HepG2 (cell line): ENCODE measurements at regions not wholly inside any gene's neighbourhood (a gene's known extent, or its start where the extent isn't known, plus 50 kb on each side); places are given as distances from the start of the nearest gene placed in this dataset.

Experiments used
- ATAC-seq: fragments of 200-7000 bp; cut with Tn5 transposase; 3 replicates; pipeline ENCODE4 v1.9.1; 2020; ENCODE audit warnings: mild to moderate bottlenecking, moderate library complexity
- BruUV-seq: library from RNA; stranded (reverse); fragments of 400-500 nt; replicated peaks from 2 replicates; lab custom pipeline; 2021; lab: Mats Ljungman, UMichigan
- CTCF ChIA-PET: fragments of 300-600 bp; formaldehyde crosslinking; extraction: SDS; loops from one replicate; lab custom pipeline; 2021; ENCODE audit warnings: low total read pairs, inconsistent platforms, low intra/inter-chr PET ratio; lab: Yijun Ruan, JAX
- POLR2A ChIA-PET: fragments of 350-600 bp; sonication (Branson Sonifier 250); formaldehyde crosslinking; loops from one replicate; lab custom pipeline; 2020; ENCODE audit warnings: antibody characterized with exemption, inconsistent platforms; lab: Yijun Ruan, JAX
- DNase-seq: peaks from one replicate; pipeline ENCODE4 v3.0.0-alpha.2; 2015; ENCODE audit warnings: low spot score
- FAIRE-seq: peaks from 3 replicates; lab custom pipeline; 2011; peaks lifted over from hg19 to GRCh38; lab: Jason Lieb, UNC
- H2AFZ ChIP-seq: one replicate; pipeline ENCODE4 v1.6.1; 2011; ENCODE audit warnings: low read length, inconsistent platforms
- H3K27ac ChIP-seq: fragments of 300-600 bp; 3 replicates; pipeline ENCODE4 v1.8.0; 2011; ENCODE audit warnings: mixed run types, mild to moderate bottlenecking, mixed read lengths, low read length, inconsistent platforms; ENCODE audit not compliant: insufficient read depth; ENCODE audit errors: extremely low read length
- H3K27me3 ChIP-seq, 2 experiments: fragments of 200-600 bp in 1 of 2; 2 replicates in 1 of 2; 3 replicates in 1 of 2; pipeline versions ENCODE4 v1.6.0 to v1.8.0; 2011; ENCODE audit warnings: low read length in 2 of 2, mild to moderate bottlenecking in 2 of 2, moderate library complexity in 2 of 2, inconsistent platforms in 1 of 2; ENCODE audit not compliant: insufficient read depth in 2 of 2, control insufficient read depth in 1 of 2
- H3K36me3 ChIP-seq, 2 experiments: fragments of 200-600 bp in 1 of 2; replicated peaks in 1 of 2; 2 replicates in 1 of 2; 3 replicates in 1 of 2; pipeline versions ENCODE4 v1.5.1 to v1.8.0; 2011; ENCODE audit warnings: low read length in 2 of 2, inconsistent platforms in 1 of 2; ENCODE audit not compliant: insufficient read depth in 2 of 2, control insufficient read depth in 1 of 2
- H3K4me1 ChIP-seq: 2 replicates; pipeline ENCODE4 v1.5.1; 2012; ENCODE audit warnings: low read length, inconsistent platforms; ENCODE audit not compliant: insufficient read depth
- H3K4me2 ChIP-seq: 2 replicates; pipeline ENCODE4 v1.6.0; 2011; ENCODE audit warnings: low read depth, low read length, inconsistent platforms
- H3K4me3 ChIP-seq, 3 experiments: fragments of 200-600 bp in 1 of 3; sonication (generic), shearing (Covaris generic) in 1 of 3; replicated peaks in 1 of 3; 2 replicates each; pipeline ENCODE4 v1.5.1; 2011 to 2016; ENCODE audit warnings: low read length in 3 of 3, inconsistent platforms in 2 of 3, low read depth in 2 of 3, mild to moderate bottlenecking in 2 of 3, control low read depth in 1 of 3, mixed read lengths in 1 of 3; ENCODE audit not compliant: insufficient read depth in 1 of 3
- H3K79me2 ChIP-seq: one replicate; pipeline ENCODE4 v1.6.1; 2011; ENCODE audit warnings: low read length, inconsistent platforms; ENCODE audit not compliant: insufficient read depth
- H3K9ac ChIP-seq: 2 replicates; pipeline ENCODE4 v1.6.0; 2011; ENCODE audit warnings: mild to moderate bottlenecking, low read depth, low read length, inconsistent platforms; ENCODE audit not compliant: insufficient read depth
- H3K9me3 ChIP-seq: 2 replicates; pipeline ENCODE4 v1.5.1; 2012; ENCODE audit warnings: mild to moderate bottlenecking, low read length
- H4K20me1 ChIP-seq: 2 replicates; pipeline ENCODE4 v1.6.0; 2011; ENCODE audit warnings: inconsistent platforms, mild to moderate bottlenecking, low read length, moderate library complexity; ENCODE audit not compliant: insufficient read depth
- IKZF4 ChIP-seq: sonication (generic); formaldehyde crosslinking; IDR thresholded peaks from 2 replicates; pipeline ENCODE4 v1.5.1; 2020; ENCODE audit warnings: borderline replicate concordance, mild to moderate bottlenecking, low read depth, missing genetic modification reagents; ENCODE audit errors: not compliant biosample characterization
- KDM5B ChIP-seq: sonication (generic); formaldehyde crosslinking; IDR thresholded peaks from 2 replicates; pipeline ENCODE4 v1.4.0; 2020; ENCODE audit warnings: missing genetic modification reagents, mild to moderate bottlenecking, borderline replicate concordance
- NFKBIZ ChIP-seq: IDR thresholded peaks from 2 replicates; pipeline ENCODE4 v1.6.1; 2018; ENCODE audit warnings: missing genetic modification reagents, missing compliant biosample characterization
- NPAS2 ChIP-seq: sonication (generic); formaldehyde crosslinking; IDR thresholded peaks from 2 replicates; pipeline ENCODE4 v1.8.0; 2022; ENCODE audit warnings: mild to moderate bottlenecking, missing genetic modification reagents, borderline replicate concordance
- POLR2G ChIP-seq: fragments of 200-400 bp; formaldehyde crosslinking; IDR thresholded peaks from 2 replicates; pipeline ENCODE4 v1.6.1; 2018; ENCODE audit warnings: mild to moderate bottlenecking, low read depth, low read length, moderate library complexity
- TBL1XR1 ChIP-seq: fragments of 150-350 bp; IDR thresholded peaks from 2 replicates; pipeline ENCODE4 v1.6.1; 2014; ENCODE audit warnings: borderline replicate concordance, low read length; ENCODE audit not compliant: partially characterized antibody
- ZNF30 ChIP-seq: sonication (generic); formaldehyde crosslinking; IDR thresholded peaks from 2 replicates; pipeline ENCODE4 v1.5.0; 2020; ENCODE audit warnings: mild to moderate bottlenecking, missing genetic modification reagents
- ZNF619 ChIP-seq: sonication (generic); formaldehyde crosslinking; IDR thresholded peaks from 2 replicates; pipeline ENCODE4 v1.4.0; 2020; ENCODE audit warnings: mild to moderate bottlenecking, missing genetic modification reagents
- ZNF644 ChIP-seq: IDR thresholded peaks from 2 replicates; pipeline ENCODE4 v1.6.1; 2016; ENCODE audit warnings: low read depth
- ZNF747 ChIP-seq: sonication (generic); formaldehyde crosslinking; IDR thresholded peaks from 2 replicates; pipeline ENCODE4 v1.8.1; 2023; ENCODE audit warnings: missing genetic modification reagents, mild to moderate bottlenecking, borderline replicate concordance
- WGBS: methylation state at CpG from one replicate; pipeline ENCODE4 v1.1.6; 2017; ENCODE audit warnings: low lambda C conversion rate; 5-methylcytosine and 5-hydroxymethylcytosine counted together
- in situ Hi-C: cut with HindIII; loops from 2 replicates; pipeline ENCODE4 v1.10.0; 2017; ENCODE audit warnings: low pct_unique_long_range_greater_than_20kb; ENCODE audit not compliant: extremely low pct_ligation_motif_present
- intact Hi-C: fragments of 100-400 bp; cut with micrococcal nuclease; formaldehyde crosslinking; loops from one replicate; pipeline ENCODE4 v1.10.0; 2022; ENCODE audit not compliant: unreplicated experiment
- TF ChIP-seq, protein P1 (sequence below): sonication (generic); formaldehyde crosslinking; IDR thresholded peaks from 2 replicates; pipeline ENCODE4 v1.5.1; 2020; ENCODE audit warnings: mild to moderate bottlenecking, missing genetic modification reagents, moderate library complexity
- TF ChIP-seq, protein P2 (sequence below): IDR thresholded peaks from 2 replicates; pipeline ENCODE4 v1.6.1; 2016; ENCODE audit warnings: mild to moderate bottlenecking, missing biosample characterization, missing genetic modification reagents
- TF ChIP-seq, protein P3 (sequence below): sonication (generic); formaldehyde crosslinking; conservative IDR thresholded peaks from 2 replicates; pipeline ENCODE4 v1.8.0; 2022; ENCODE audit warnings: low read depth, missing genetic modification reagents
- TF ChIP-seq, protein P4 (sequence below), 2 experiments: sonication (generic) in 1 of 2; formaldehyde crosslinking in 1 of 2; IDR thresholded peaks; 2 replicates each; pipeline versions ENCODE4 v1.4.0 to v1.6.1; 2018 to 2020; ENCODE audit warnings: missing genetic modification reagents in 2 of 2, borderline replicate concordance in 1 of 2, low read depth in 1 of 2, mild to moderate bottlenecking in 1 of 2, missing biosample characterization in 1 of 2
- TF ChIP-seq, protein P5 (sequence below): sonication (generic); formaldehyde crosslinking; IDR thresholded peaks from 2 replicates; pipeline ENCODE4 v1.5.0; 2020; ENCODE audit warnings: missing genetic modification reagents
- TF ChIP-seq, protein P6 (sequence below): sonication (generic); formaldehyde crosslinking; IDR thresholded peaks from 2 replicates; pipeline ENCODE4 v1.8.0; 2022; ENCODE audit warnings: low read depth, missing genetic modification reagents

DNA sequence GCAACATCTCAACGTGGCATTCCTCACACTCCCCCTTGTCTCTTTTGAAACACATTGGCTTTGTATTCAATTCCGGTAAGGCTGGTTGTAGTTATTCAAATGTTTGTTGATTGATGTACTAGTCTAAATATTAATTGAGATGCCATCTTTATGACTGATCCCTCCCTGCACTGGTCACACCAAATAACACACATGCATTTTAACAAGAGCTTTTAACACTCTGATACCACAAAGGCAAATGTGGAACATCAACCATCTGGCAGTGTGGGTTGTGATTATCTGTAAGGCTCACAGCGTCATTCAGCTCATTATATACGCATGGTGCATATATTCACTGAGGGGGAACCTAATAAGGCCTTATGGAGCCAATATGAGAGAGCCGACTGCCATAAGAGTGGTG, 305.0 kb downstream of the TENT4A start:
- no peaks in the 10 kb centered on the region for H3K79me2 ChIP-seq
- BruUV-seq: no TSS peak
- H3K27me3 ChIP-seq: no peaks in the 10 kb centered on the region
- no peak overlapping the region for H3K4me3 ChIP-seq
- ChIA-PET POLR2A (no interaction called here), CTCF (no interaction called here)
- in situ Hi-C loops (no loop called here), intact Hi-C loops (no loop called here)
- H3K4me2 ChIP-seq: no peak overlapping the region
- no peak overlapping the region for H3K27ac ChIP-seq
- DNase-seq (no peak), FAIRE-seq (no peak), ATAC-seq (no peak)
- no peaks in the 10 kb centered on the region for H3K4me1 ChIP-seq
- no peak overlapping the region for H3K9ac ChIP-seq
- no peaks in the 10 kb centered on the region for H4K20me1 ChIP-seq
- no peak overlapping the region for H2AFZ ChIP-seq
- no peaks in the 10 kb centered on the region for H3K9me3 ChIP-seq
- H3K36me3 ChIP-seq: no peaks in the 10 kb centered on the region
- WGBS: 15% methylated on average over 5 of the region's 5 CpGs
- TF ChIP-seq, protein P1, sequence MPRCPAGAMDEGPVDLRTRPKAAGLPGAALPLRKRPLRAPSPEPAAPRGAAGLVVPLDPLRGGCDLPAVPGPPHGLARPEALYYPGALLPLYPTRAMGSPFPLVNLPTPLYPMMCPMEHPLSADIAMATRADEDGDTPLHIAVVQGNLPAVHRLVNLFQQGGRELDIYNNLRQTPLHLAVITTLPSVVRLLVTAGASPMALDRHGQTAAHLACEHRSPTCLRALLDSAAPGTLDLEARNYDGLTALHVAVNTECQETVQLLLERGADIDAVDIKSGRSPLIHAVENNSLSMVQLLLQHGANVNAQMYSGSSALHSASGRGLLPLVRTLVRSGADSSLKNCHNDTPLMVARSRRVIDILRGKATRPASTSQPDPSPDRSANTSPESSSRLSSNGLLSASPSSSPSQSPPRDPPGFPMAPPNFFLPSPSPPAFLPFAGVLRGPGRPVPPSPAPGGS (CRISPR knock-in tag): no peak
- no peak for TF ChIP-seq ZNF619 (CRISPR knock-in tag)
- no peak for TF ChIP-seq TBL1XR1
- no peak for TF ChIP-seq ZNF747
- TF ChIP-seq, protein P2, sequence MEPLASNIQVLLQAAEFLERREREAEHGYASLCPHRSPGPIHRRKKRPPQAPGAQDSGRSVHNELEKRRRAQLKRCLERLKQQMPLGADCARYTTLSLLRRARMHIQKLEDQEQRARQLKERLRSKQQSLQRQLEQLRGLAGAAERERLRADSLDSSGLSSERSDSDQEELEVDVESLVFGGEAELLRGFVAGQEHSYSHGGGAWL (CRISPR knock-in tag): no peak
- no peak for TF ChIP-seq ZNF644 (CRISPR knock-in tag)
- no peak for TF ChIP-seq NFKBIZ (CRISPR knock-in tag)
- TF ChIP-seq POLR2G: no peak
- TF ChIP-seq ZNF30 (CRISPR knock-in tag): no peak
- TF ChIP-seq, protein P3, sequence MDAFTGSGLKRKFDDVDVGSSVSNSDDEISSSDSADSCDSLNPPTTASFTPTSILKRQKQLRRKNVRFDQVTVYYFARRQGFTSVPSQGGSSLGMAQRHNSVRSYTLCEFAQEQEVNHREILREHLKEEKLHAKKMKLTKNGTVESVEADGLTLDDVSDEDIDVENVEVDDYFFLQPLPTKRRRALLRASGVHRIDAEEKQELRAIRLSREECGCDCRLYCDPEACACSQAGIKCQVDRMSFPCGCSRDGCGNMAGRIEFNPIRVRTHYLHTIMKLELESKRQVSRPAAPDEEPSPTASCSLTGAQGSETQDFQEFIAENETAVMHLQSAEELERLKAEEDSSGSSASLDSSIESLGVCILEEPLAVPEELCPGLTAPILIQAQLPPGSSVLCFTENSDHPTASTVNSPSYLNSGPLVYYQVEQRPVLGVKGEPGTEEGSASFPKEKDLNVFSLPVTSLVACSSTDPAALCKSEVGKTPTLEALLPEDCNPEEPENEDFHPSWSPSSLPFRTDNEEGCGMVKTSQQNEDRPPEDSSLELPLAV: no peak
- TF ChIP-seq NPAS2 (CRISPR knock-in tag): no peak
- TF ChIP-seq, protein P4, sequence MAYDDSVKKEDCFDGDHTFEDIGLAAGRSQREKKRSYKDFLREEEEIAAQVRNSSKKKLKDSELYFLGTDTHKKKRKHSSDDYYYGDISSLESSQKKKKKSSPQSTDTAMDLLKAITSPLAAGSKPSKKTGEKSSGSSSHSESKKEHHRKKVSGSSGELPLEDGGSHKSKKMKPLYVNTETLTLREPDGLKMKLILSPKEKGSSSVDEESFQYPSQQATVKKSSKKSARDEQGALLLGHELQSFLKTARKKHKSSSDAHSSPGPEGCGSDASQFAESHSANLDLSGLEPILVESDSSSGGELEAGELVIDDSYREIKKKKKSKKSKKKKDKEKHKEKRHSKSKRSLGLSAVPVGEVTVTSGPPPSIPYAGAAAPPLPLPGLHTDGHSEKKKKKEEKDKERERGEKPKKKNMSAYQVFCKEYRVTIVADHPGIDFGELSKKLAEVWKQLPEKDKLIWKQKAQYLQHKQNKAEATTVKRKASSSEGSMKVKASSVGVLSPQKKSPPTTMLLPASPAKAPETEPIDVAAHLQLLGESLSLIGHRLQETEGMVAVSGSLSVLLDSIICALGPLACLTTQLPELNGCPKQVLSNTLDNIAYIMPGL (CRISPR knock-in tag; IDR thresholded peaks at IDR 0.05; ENCODE audit: borderline replicate concordance in 1 of 2, low read depth in 1 of 2): no peak
- TF ChIP-seq, protein P5, sequence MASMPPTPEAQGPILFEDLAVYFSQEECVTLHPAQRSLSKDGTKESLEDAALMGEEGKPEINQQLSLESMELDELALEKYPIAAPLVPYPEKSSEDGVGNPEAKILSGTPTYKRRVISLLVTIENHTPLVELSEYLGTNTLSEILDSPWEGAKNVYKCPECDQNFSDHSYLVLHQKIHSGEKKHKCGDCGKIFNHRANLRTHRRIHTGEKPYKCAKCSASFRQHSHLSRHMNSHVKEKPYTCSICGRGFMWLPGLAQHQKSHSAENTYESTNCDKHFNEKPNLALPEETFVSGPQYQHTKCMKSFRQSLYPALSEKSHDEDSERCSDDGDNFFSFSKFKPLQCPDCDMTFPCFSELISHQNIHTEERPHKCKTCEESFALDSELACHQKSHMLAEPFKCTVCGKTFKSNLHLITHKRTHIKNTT (CRISPR knock-in tag): no peak
- TF ChIP-seq, protein P6, sequence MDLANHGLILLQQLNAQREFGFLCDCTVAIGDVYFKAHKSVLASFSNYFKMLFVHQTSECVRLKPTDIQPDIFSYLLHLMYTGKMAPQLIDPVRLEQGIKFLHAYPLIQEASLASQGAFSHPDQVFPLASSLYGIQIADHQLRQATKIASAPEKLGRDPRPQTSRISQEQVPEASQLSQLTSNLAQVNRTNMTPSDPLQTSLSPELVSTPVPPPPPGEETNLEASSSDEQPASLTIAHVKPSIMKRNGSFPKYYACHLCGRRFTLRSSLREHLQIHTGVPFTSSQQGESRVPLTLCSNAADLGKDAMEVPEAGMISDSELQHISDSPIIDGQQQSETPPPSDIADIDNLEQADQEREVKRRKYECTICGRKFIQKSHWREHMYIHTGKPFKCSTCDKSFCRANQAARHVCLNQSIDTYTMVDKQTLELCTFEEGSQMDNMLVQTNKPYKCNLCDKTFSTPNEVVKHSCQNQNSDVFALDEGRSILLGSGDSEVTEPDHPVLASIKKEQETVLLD (CRISPR knock-in tag): no peak
- TF ChIP-seq IKZF4 (CRISPR knock-in tag): no peak
- TF ChIP-seq KDM5B (CRISPR knock-in tag): no peak
